ENCODE measurements at regions not wholly inside any gene's neighbourhood (a gene's known extent, or its start where the extent isn't known, plus 50 kb on each side); places are given as distances from the start of the nearest gene placed in this dataset.
A peak's percentile ranks its signal among the peaks of the same experiment; 100 is the strongest.
"Not testable (repeated sequence)": the region's sequence is repeated elsewhere in the genome, so short reads cannot be mapped to it uniquely, and the experiment has no call there.

GRCh38 chr2:149690825-149691224 lies 103.2 kb upstream of the MMADHC start:
- no peaks in the 10 kb centered on the region for H4K20me1 ChIP-seq (ENCODE audit: insufficient read depth, low read length)
- no peak overlapping the region for H2AFZ ChIP-seq (ENCODE audit: low read length)
- TF ChIP-seq CTCF (IDR thresholded peaks at IDR 0.05; ENCODE audit: extremely low read depth, low read depth, low read length), result no peak
- no peaks in the 10 kb centered on the region for H3K36me3 ChIP-seq (ENCODE audit: insufficient read depth, low read length)
- no peak overlapping the region for H3K4me2 ChIP-seq (ENCODE audit: insufficient read depth, low read length)
- no peaks in the 10 kb centered on the region for H3K4me1 ChIP-seq (ENCODE audit: insufficient read depth, low read length)
- no peak for DNase-seq (ENCODE audit: insufficient read length, low spot score, missing footprints)
- H3K27ac ChIP-seq (ENCODE audit: low read depth, low read length), result no peak overlapping the region
- H3K4me3 ChIP-seq (ENCODE audit: insufficient read depth, low read length), result no peak overlapping the region
- H3K9me3 ChIP-seq (ENCODE audit: low read depth, low read length), result no peaks in the 10 kb centered on the region
- no peaks in the 10 kb centered on the region for H3K79me2 ChIP-seq (ENCODE audit: insufficient read depth, low read length)
- no peaks in the 10 kb centered on the region for H3K27me3 ChIP-seq (ENCODE audit: insufficient read depth, low read length)

GRCh38 chr2:149687052-149687427 lies 99.5 kb upstream of the MMADHC start:
- H3K4me1 ChIP-seq (ENCODE audit: insufficient read depth, low read length), result no peaks in the 10 kb centered on the region
- H3K79me2 ChIP-seq (ENCODE audit: insufficient read depth, low read length), result no peaks in the 10 kb centered on the region
- DNase-seq (ENCODE audit: insufficient read length, low spot score, missing footprints), result no peak
- no peak overlapping the region for H3K4me2 ChIP-seq (ENCODE audit: insufficient read depth, low read length)
- H3K36me3 ChIP-seq (ENCODE audit: insufficient read depth, low read length), result no peaks in the 10 kb centered on the region
- no peaks in the 10 kb centered on the region for H3K9me3 ChIP-seq (ENCODE audit: low read depth, low read length)
- peak overlapping the region; percentile 61 for H2AFZ ChIP-seq (ENCODE audit: low read length)
- no peak overlapping the region for H3K4me3 ChIP-seq (ENCODE audit: insufficient read depth, low read length)
- no peaks in the 10 kb centered on the region for H3K27me3 ChIP-seq (ENCODE audit: insufficient read depth, low read length)
- H3K27ac ChIP-seq (ENCODE audit: low read depth, low read length), result no peak overlapping the region
- H4K20me1 ChIP-seq (ENCODE audit: insufficient read depth, low read length), result no peaks in the 10 kb centered on the region
- no peak for TF ChIP-seq CTCF (IDR thresholded peaks at IDR 0.05; ENCODE audit: extremely low read depth, low read depth, low read length)

DNA sequence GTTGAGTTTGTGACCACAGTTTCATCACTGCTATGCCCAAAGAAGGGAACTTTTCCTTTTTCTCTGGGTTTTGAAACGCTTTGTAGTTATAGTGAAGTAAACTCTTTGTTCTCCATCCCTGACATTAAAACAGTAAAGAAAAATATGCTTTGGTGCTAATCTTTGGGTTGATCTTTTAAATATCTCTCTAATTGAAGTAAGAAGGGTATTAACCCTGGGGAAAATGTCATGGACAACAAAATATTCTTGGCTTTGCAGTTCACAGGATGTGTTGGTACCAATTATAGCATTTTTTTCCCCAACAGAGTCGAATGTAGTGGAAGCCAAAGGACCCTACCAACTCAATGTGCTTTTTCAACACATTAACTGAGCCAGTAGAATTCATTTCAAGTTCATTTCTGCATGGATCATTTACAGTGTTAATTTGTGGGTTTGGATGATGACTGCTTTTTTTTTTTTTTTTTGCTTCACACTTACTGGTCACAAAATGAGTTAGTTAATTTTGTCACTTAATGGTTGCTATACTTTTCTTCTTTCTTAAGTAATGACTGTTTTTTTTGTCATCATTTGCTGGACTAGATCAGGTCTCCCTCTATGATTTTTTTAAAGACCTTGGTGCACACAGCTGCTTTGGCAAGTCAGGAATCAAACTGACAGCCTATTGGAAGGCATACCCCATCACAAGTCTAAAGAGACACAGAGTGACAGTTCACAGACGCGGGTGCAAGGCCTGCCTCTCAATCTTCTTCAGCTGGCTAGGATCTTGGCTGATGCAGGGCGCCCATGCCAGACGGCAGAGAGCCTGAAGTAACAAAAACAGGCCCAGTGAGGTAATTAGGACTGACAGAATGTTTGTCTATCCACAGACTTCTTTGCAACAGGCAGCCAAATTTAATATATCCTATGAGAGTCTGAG lies 98.8 kb upstream of the MMADHC start:
- TF ChIP-seq CTCF (IDR thresholded peaks at IDR 0.05; ENCODE audit: extremely low read depth, low read depth, low read length), result no peak
- Histone ChIP-seq H3K27ac (ENCODE audit: low read depth, low read length) (no peak overlapping the region), H3K4me1 (ENCODE audit: insufficient read depth, low read length) (no peaks in the 10 kb centered on the region), H3K4me3 (ENCODE audit: insufficient read depth, low read length) (no peak overlapping the region), H4K20me1 (ENCODE audit: insufficient read depth, low read length) (no peaks in the 10 kb centered on the region), H3K9me3 (ENCODE audit: low read depth, low read length) (no peaks in the 10 kb centered on the region), H2AFZ (ENCODE audit: low read length) (peak overlapping the region; percentile 61), H3K4me2 (ENCODE audit: insufficient read depth, low read length) (no peak overlapping the region), H3K36me3 (ENCODE audit: insufficient read depth, low read length) (no peaks in the 10 kb centered on the region), H3K79me2 (ENCODE audit: insufficient read depth, low read length) (no peaks in the 10 kb centered on the region), H3K27me3 (ENCODE audit: insufficient read depth, low read length) (no peaks in the 10 kb centered on the region)
- no peak for DNase-seq (ENCODE audit: insufficient read length, low spot score, missing footprints)

DNA sequence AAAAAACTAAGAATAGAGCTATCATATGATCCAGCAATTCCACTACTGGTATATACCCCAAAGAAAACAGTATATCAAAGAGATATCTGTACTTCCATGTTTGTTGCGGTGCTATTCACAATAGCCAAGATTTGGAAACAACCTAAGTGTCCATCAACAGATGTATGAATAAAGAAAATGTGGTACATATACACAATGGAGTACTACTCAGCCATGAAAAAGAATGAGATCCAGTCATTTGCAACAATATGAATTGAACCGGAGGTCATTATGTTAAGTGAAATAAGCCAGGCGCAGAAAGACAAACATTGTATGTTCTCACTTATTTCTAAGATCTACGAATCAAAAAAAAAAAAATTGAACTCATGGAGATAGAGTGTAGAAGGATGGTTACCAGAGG lies 97.8 kb upstream of the MMADHC start:
- H4K20me1 ChIP-seq (ENCODE audit: insufficient read depth, low read length); H3K27me3 ChIP-seq (ENCODE audit: insufficient read depth, low read length); DNase-seq (ENCODE audit: insufficient read length, low spot score, missing footprints); H3K4me3 ChIP-seq (ENCODE audit: insufficient read depth, low read length); H3K4me1 ChIP-seq (ENCODE audit: insufficient read depth, low read length); H3K27ac ChIP-seq (ENCODE audit: low read depth, low read length); H3K4me2 ChIP-seq (ENCODE audit: insufficient read depth, low read length); H2AFZ ChIP-seq (ENCODE audit: low read length); H3K36me3 ChIP-seq (ENCODE audit: insufficient read depth, low read length); H3K79me2 ChIP-seq (ENCODE audit: insufficient read depth, low read length); H3K9me3 ChIP-seq (ENCODE audit: low read depth, low read length): not testable (repeated sequence)

Data from osteoblast (primary cell).